ENCODE measurements at regions not wholly inside any gene's neighbourhood (a gene's known extent, or its start where the extent isn't known, plus 50 kb on each side); places are given as distances from the start of the nearest gene placed in this dataset.

GRCh38 chr3:159773706-159774105 is 214.9 kb upstream of the IL12A start:
- no peaks in the 10 kb centered on the region for H3K9me3 ChIP-seq

GRCh38 chr3:159775372-159775961 is 213.2 kb upstream of the IL12A start:
- Histone ChIP-seq H3K4me3 (ENCODE audit: low read depth in 1 of 2, low read length in 1 of 2) (no peak overlapping the region), H3K36me3 (no peaks in the 10 kb centered on the region), H3K9me3 (no peaks in the 10 kb centered on the region), H3K27ac (no peak overlapping the region), H3K4me1 (ENCODE audit: control insufficient read depth in 1 of 2, insufficient read depth in 1 of 2, low read depth in 1 of 2, low read length in 1 of 2) (no peaks in the 10 kb centered on the region), H3K27me3 (no peaks in the 10 kb centered on the region)
- no peak for TF ChIP-seq CTCF (IDR thresholded peaks at IDR 0.05)

More at GRCh38 chr3:159773706-159774105, 214.9 kb upstream of the IL12A start:
- no peak overlapping the region for H3K4me3 ChIP-seq (ENCODE audit: low read depth in 1 of 2, low read length in 1 of 2)
- H3K36me3 ChIP-seq: no peaks in the 10 kb centered on the region
- H3K27ac ChIP-seq: no peak overlapping the region
- no peaks in the 10 kb centered on the region for H3K27me3 ChIP-seq
- H3K4me1 ChIP-seq (ENCODE audit: control insufficient read depth in 1 of 2, insufficient read depth in 1 of 2, low read depth in 1 of 2, low read length in 1 of 2): no peaks in the 10 kb centered on the region
- no peak for TF ChIP-seq CTCF (IDR thresholded peaks at IDR 0.05)

- Histone ChIP-seq H3K9me3 (no peaks in the 10 kb centered on the region), H3K36me3 (no peaks in the 10 kb centered on the region), H3K27ac (no peak overlapping the region), H3K4me1 (ENCODE audit: control insufficient read depth in 1 of 2, insufficient read depth in 1 of 2, low read depth in 1 of 2, low read length in 1 of 2) (no peaks in the 10 kb centered on the region), H3K4me3 (ENCODE audit: low read depth in 1 of 2, low read length in 1 of 2) (no peak overlapping the region), H3K27me3 (no peaks in the 10 kb centered on the region)
- TF ChIP-seq CTCF (IDR thresholded peaks at IDR 0.05): no peak
These were observed 211.9 kb upstream of the IL12A start for GRCh38 chr3:159776779-159777178.

- no peak for TF ChIP-seq CTCF (IDR thresholded peaks at IDR 0.05)
- H3K4me3 ChIP-seq (ENCODE audit: low read depth in 1 of 2, low read length in 1 of 2): no peak overlapping the region
- H3K36me3 ChIP-seq: no peaks in the 10 kb centered on the region
- no peaks in the 10 kb centered on the region for H3K27me3 ChIP-seq
- H3K9me3 ChIP-seq: no peaks in the 10 kb centered on the region
- no peaks in the 10 kb centered on the region for H3K4me1 ChIP-seq (ENCODE audit: control insufficient read depth in 1 of 2, insufficient read depth in 1 of 2, low read depth in 1 of 2, low read length in 1 of 2)
- no peak overlapping the region for H3K27ac ChIP-seq
These were observed 208.8 kb upstream of the IL12A start for GRCh38 chr3:159779883-159780282.

- no peaks in the 10 kb centered on the region for H3K9me3 ChIP-seq
- no peak overlapping the region for H3K4me3 ChIP-seq (ENCODE audit: low read depth in 1 of 2, low read length in 1 of 2)
- H3K27me3 ChIP-seq: no peaks in the 10 kb centered on the region
- no peak overlapping the region for H3K27ac ChIP-seq
- TF ChIP-seq CTCF (IDR thresholded peaks at IDR 0.05): no peak
- H3K36me3 ChIP-seq: no peaks in the 10 kb centered on the region
- no peaks in the 10 kb centered on the region for H3K4me1 ChIP-seq (ENCODE audit: control insufficient read depth in 1 of 2, insufficient read depth in 1 of 2, low read depth in 1 of 2, low read length in 1 of 2)
These were observed 206.8 kb upstream of the IL12A start for GRCh38 chr3:159781867-159782266.

Data from neutrophil (primary cell).